HG02642 (cell line): ENCODE measurements at regions not wholly inside any gene's neighbourhood (a gene's known extent, or its start where the extent isn't known, plus 50 kb on each side); places are given as distances from the start of the nearest gene placed in this dataset.

ENCODE experiments used
- ATAC-seq: cut with Tn5 transposase; IDR thresholded peaks from one replicate; pipeline ENCODE4 v1.9.1; 2021; ENCODE audit warnings: mild to moderate bottlenecking; ENCODE audit not compliant: unreplicated experiment, poor library complexity

DNA sequence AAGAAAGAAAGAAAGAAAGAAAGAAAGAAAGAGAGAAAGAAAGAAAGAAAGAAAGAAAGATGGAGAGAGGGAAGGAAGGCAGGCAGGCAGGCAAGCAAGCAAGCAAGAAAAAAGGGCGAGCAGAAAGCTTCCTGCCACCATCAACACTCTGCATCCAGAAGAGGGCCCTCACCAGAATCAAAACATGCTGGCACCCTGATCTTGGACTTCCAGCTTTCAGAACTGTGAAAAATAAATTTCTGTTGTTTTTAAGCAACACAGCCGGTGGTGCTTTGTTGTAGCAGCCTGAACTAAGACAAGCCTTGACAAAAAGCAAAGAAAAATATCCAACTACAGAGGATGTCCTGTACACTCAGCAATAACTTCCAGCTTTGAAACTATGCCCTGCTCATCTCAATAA, 401.7 kb downstream of the LRATD1 start:
- no peak for ATAC-seq

GRCh38 chr2:15034860-15035259, 402.3 kb downstream of the LRATD1 start:
- no peak for ATAC-seq

- ATAC-seq = no peak
Measured at GRCh38 chr2:15038366-15039364, 406.1 kb downstream of the LRATD1 start.

GRCh38 chr2:15040429-15041084, 408.0 kb downstream of the LRATD1 start:
- ATAC-seq = no peak

DNA sequence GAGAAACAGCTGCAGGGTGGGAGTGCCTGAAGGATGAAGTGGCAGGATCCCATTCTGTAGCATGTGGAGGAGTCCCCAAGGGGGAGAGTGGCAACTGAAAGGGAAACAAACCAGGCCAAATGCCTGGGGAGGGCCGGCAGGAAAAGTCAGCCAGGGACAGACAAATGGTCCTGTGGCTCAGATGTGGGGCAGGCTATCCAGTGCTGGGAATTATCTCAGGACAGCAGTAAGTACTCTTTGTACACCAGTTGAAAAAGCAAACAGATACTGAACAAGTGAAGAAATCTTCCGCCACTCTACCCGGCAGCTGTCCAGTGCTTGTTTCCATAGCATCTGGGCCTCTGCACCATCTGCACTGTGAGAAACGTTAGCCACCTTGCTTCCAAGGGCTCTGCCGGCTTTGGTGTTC, 408.9 kb downstream of the LRATD1 start:
- ATAC-seq = no peak

- no peak for ATAC-seq
Measured at GRCh38 chr2:15042801-15043217, 410.3 kb downstream of the LRATD1 start.

DNA sequence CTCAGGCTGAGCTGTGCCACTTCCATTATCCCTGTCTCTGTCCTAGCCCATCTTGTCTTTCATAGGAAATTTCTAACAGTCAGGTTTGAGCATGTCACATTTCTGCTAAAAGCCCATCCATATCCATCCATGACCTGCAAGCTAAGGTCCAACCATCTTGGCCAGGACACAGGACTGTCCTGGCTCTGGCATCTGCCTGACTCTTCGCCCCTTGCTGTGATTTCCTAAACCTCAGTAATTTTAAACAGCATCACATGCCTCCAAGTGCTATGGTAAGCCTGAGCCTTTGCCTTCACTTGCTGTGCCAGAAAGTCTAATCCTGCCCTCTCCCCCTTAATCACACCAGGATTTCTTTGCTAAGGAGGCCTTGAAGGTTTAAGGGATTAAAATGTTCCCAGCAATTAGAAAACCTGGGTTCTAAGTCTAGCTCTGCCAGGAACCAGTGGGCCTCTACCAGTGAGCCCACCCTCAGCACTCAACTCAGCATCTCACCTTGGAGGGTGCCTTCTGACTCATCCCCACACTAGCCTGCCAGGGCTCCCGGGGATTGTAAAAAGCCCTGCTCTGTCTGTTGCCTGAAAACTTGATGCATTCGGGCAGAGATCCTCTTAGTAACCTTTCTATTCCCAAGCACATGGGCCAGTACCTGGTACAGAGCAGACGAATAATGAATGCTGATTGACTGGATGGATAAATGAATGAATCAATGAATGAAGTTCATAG, 411.0 kb downstream of the LRATD1 start:
- no peak for ATAC-seq

DNA sequence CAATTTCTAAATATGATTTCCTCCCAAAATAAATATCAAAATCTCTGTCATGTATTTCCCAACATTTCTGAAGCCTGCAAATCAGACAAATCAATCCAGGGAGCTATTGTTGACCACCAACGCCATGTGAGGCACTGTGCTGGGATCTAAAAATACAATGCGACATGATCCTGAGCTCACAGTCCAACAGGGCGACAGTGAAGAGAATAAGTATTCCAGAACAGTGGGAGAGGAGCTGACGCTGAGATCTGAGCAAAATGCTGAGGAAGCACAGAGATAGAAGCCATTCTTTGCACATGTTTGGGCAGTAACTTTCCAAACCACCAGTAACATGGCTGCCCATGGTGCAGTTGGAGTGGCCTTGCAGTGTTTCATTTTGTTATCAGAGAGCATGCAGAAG, 412.5 kb downstream of the LRATD1 start:
- ATAC-seq = no peak

DNA sequence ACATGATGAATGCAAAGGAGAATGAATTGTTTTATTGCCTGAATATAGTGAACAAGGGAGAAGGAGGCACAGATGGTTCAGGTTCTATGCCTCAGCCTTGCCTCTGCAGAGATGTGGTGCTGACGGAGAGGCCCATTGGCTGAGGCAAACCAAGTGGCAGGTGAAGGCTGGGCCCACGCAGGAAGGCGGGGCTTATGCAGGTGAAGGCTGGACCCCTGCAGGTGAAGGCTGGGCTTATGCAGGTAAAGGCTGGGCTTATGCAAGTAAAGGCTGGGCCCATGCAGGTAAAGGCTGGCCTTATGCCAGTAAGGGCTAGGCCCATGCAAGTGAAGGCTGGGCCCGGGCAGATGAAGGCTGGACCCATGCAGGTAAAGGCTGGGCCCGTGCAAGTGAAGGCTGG, 414.7 kb downstream of the LRATD1 start:
- ATAC-seq = no peak

GRCh38 chr2:15048000-15048399, 415.5 kb downstream of the LRATD1 start:
- no peak for ATAC-seq

GRCh38 chr2:15049096-15049993, 416.8 kb downstream of the LRATD1 start:
- no peak for ATAC-seq

DNA sequence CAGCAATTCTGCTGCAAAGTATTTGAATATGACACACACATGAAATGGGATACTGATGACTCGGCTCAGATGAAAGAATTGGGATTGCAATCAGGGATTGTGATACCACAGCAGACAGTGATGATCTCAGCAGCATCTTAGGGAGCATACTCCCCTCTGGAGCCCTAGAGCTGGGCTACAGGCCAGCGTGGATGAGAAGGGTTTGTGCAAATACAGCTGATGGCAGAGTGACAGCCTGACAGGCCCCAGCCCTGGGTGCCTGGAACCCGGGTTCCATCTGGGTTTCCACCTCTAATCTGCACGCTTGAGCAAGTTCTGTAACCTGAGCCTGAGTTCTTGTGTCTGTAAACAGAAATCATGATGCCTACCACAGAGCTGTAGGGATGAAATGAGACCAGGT, 418.0 kb downstream of the LRATD1 start:
- no peak for ATAC-seq

DNA sequence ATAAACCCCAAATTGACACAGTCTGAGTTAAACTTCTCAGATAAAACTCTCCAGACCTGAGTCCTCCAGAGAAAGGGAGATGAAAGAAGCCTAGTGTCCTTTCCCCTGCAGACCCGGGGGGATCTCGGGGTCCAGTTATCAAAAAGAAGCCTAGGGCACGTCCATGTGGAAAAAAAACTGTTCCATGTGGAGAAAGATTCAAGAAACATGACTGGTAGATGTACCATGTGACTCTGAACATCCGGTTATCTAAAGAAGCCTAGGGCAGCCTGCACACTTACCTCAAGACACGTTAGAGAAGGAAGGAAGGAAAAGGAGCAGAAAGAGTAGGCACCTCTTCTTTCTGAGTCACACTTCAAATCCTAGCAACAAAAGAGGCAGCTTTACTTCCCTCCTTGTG, 421.0 kb downstream of the LRATD1 start:
- ATAC-seq = no peak

DNA sequence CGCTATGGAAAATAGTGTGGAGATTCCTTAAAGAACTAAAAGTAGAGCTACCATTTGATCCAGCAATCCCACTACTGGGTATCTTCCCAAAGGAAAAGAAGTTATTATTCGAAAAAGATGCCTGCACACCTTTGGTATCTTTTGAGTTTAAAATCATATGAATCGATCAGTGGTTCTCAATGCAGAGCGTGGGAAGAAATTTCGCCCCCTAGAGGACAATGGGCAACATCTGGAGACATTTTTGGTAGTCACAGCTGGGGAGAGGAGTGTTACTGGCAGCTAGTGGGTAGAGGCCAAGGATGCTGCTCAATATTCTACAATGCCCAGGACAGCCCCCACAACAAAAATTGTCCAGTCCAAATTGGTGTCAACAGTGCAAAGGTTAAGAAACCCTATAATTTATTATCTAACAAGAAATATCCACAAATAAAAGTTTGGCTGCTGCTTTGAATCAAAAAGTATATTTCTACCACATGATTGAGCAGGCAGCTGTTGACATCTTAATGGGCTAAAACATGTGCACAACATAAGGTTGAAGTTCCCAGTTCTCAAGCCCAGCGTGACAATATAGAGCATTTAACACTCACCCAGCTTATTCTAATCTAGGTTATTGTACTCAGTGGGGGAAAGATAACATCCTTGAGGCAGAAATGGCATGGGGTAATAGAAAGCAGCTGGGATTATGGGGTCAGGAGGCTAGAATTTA, 425.7 kb downstream of the LRATD1 start:
- peak; percentile 67 for ATAC-seq

DNA sequence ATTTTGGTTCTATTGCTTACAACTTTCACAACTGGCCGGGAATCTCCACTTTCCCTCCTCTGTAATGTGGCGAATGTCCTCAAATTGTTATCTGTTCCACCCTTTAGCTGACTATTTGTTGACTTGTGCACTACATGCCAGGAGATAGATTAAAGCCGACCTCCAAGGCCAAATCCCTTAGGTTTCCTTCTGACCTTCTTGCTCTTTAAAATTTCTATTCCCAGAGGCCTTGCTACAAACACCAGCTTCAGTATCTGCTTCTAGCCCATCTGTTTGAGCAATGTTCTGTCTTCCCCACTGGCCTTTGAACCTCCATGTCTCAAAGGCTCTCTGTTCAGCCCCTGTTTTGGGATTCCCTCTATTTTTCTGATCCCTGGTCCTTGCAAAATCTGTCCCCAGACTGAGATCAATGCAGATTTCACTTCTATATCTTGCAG, 426.2 kb downstream of the LRATD1 start:
- ATAC-seq = no peak

- no peak for ATAC-seq
Measured at GRCh38 chr2:15059870-15060512, 427.5 kb downstream of the LRATD1 start.

GRCh38 chr2:15061268-15061667, 428.8 kb downstream of the LRATD1 start:
- ATAC-seq = no peak

DNA sequence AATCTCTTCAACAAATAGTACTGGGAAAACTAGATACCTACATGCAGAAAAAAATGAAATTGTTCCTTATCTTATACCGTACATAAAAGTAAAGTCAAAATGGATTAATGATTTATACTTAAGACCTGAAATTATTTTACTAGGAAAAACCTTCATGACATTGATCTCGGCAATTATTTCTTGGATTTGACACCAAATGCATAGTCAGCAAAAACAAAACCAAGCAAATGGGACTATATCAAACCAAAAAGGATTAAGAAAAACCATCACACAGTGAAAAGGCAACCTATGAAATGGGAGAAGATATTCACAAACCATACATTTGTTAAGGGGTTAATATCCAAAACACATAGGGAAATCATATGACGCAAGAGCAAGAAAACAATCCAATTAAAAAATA, 433.6 kb downstream of the LRATD1 start:
- no peak for ATAC-seq

GRCh38 chr2:15069149-15069548, 436.6 kb downstream of the LRATD1 start:
- no peak for ATAC-seq
